HG03439 (cell line): ENCODE measurements at regions not wholly inside any gene's neighbourhood (a gene's known extent, or its start where the extent isn't known, plus 50 kb on each side); places are given as distances from the start of the nearest gene placed in this dataset.
"Not testable (repeated sequence)": the region's sequence is repeated elsewhere in the genome, so short reads cannot be mapped to it uniquely, and the experiment has no call there.

Experiments used
- ATAC-seq: cut with Tn5 transposase; IDR thresholded peaks from one replicate; pipeline ENCODE4 v1.9.1; 2021; ENCODE audit warnings: mild to moderate bottlenecking, moderate library complexity; ENCODE audit not compliant: unreplicated experiment

DNA sequence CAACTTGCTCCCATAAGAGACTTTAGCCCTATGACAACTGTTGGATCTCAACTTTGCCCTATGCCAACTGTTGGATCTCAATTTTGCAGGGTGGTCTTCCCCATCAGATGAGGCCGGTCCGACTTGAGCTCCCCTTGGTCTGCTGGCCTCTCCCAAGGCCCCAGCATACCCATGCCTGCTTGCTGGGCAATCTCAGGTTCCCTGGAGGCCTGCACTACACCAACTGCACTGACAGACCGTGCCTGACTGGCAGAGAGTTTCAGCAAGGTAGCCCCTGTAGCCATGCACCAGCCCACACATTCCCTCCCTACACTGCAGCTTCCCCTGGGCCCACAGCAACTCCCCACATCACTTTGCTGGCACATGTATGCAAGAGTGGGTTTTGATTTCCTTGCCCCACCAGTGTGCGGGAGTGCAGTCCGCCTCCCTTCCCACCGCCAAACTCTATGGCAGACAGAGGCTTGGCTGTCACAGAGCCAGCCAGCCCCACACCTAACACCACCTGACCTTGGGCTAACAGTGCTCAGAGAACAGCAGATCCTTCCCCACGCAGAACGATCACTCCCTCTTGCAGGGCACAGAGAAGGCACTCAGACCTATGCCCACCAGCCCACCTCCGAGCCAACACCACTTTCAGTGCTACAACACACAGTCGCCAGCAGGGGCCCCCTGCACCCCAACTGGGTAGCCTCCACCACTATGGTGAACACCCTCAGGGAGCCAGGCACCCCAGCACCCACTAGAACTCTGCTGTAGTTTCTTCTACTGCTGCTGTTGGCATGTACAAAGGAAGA lies 279.9 kb upstream of the COX7C start:
- ATAC-seq, result no peak

DNA sequence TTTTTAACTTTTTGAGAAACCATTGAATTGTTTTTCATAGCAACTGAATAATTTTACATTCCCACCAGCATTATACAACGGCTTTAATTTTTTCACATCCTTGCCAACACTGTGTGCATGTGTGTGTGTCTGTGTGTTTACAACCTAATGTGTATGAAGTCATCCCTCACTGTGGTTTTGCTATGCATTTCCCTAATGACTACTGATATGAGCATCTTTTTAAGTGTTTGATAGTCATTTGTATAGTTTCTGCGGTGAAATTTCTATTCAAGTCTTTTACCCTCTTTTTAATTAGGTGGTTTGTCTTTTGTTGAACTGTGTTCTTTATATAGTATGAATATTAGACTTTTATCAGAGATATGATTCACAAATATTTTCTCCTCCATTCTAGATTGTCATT lies 263.1 kb upstream of the COX7C start:
- ATAC-seq, result peak; percentile 75

DNA sequence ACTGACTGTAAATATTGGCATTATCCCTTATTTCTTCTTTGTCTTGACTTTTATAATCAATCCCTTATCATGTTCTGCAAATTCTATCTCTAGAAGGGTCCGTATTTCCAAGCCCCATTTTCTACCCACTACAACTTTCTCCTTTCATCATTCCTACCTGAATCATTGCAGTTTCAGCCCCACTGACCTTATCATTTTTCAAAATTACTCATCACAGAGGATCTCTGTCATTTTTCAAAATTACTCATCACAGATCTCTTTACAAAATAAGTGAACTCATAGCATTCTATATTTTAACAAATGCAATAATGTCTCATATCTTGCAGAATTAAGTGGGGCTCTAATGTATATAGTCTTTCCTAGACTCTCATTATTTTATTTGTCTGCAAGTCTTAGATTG lies 256.9 kb upstream of the COX7C start:
- ATAC-seq, result no peak

- no peak for ATAC-seq
Measured at GRCh38 chr5:86371061-86371460, 246.7 kb upstream of the COX7C start.

DNA sequence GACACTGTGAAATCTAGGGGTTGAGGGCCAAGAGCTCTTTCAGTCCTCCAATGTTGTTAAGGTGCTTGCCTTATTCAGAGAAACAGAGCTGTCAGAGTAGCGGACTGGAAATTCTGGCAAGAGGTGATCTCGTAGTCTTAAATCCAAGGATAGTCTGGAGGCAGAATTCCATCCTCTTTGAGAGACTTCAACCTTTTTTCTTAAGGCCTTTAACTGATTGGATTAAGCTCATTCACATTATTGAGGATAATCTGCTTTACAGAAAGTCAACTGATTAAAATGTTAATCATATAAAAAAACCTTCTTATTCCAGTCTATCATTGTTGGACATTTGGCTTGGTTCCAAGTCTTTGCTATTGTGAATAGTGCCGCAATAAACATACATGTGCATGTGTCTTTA lies 243.1 kb upstream of the COX7C start:
- ATAC-seq, result no peak

- ATAC-seq, result no peak
Measured at GRCh38 chr5:86376214-86376613, 241.5 kb upstream of the COX7C start.

- ATAC-seq, result no peak
Measured at GRCh38 chr5:86403190-86403589, 214.6 kb upstream of the COX7C start.

- no peak for ATAC-seq
Measured at GRCh38 chr5:86404256-86404655, 213.5 kb upstream of the COX7C start.

DNA sequence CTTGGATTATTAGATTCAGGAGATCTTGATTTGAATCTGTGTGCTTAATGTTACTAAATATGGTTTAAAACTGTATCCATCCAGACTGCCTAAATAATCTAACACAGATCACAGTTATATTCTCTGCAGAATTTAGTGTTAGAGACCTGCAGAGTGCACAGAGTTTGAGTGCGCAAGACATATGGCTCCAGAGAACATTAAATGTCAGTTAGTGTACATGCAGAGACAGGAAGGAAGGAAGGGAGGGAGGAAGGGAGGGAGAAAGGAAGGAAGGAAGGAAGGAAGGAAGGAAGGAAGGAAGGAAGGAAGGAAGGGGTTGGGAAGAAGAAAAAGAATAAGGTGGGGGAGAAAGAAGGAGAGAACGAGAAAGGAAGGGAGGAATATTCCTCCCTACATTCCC lies 210.0 kb upstream of the COX7C start:
- no peak for ATAC-seq

DNA sequence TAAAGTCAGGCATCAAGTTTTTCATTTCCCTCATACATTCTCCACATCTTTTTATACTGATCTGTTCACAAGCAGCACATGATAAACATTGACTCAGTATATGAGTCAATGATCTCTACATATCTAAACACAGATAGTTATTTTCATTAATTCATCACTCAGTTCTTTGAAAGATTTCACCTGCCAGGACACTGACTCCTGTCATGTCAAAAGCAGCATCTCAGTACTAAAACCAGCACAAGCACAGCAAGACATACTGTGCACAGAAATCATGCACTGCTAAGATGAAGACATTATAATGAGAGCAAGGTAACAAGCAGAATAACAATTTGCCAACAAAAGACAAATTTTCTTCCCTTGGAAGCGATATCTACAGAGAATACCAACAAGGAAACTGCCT lies 206.1 kb upstream of the COX7C start:
- ATAC-seq, result no peak

GRCh38 chr5:86427158-86427557 lies 190.6 kb upstream of the COX7C start:
- ATAC-seq, result no peak

DNA sequence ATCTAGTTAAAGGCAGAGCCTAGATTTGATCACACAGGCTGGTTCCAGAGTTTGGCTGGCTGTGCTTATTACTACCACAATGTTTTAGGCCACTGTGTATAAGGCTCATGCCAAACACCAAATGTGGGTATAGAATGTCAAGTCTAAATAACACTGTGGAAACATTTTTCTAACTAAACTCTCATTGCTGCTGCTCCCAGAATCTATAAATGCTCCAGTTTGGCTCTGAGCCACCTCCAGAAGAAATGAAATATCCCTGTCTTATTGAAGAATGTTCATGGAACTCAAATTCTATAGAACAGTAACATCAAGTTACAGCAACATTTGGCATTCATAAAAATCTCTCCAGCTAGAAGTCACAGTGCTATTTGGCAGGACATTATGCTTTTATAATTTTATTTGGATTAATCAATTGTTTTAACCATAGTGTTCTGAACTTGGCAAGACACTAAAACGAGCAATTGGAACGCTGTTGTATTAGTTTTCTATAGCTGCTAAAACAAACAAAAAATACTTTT lies 178.1 kb upstream of the COX7C start:
- no peak for ATAC-seq

GRCh38 chr5:86442036-86442745 lies 175.6 kb upstream of the COX7C start:
- ATAC-seq, result no peak

- ATAC-seq, result no peak
Measured at GRCh38 chr5:86447362-86447761, 170.4 kb upstream of the COX7C start.

GRCh38 chr5:86452251-86452650 lies 165.5 kb upstream of the COX7C start:
- no peak for ATAC-seq

- no peak for ATAC-seq
Measured at GRCh38 chr5:86460519-86460918, 157.2 kb upstream of the COX7C start.

- ATAC-seq, result no peak
Measured at GRCh38 chr5:86461169-86461956, 156.4 kb upstream of the COX7C start.

DNA sequence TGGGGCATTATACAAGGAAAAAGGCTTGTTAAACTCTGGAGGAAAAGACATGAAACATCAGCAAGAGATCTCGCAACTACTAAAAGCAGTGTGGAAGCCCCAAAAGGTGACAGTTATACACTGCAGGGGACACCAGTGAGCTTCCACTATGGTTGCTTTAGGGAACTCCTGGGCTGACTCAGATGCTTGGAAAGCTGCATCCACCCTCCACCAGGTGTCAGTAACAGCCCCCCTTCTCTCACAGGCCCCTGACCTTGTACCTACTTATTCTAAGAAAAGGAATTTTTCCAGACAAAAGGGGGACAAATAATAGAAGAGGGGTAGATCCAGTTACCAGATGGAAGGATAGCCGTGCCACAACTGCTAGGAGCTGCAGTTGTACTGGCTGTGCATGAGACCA lies 154.4 kb upstream of the COX7C start:
- ATAC-seq, result no peak

- no peak for ATAC-seq
Measured at GRCh38 chr5:86465052-86465838, 152.5 kb upstream of the COX7C start.

- ATAC-seq, result not testable (repeated sequence)
Measured at GRCh38 chr5:86466721-86467120, 151.0 kb upstream of the COX7C start.

GRCh38 chr5:86482008-86482407 lies 135.7 kb upstream of the COX7C start:
- no peak for ATAC-seq
